CD14-positive monocyte (primary cell): ENCODE measurements at regions not wholly inside any gene's neighbourhood (a gene's known extent, or its start where the extent isn't known, plus 50 kb on each side); places are given as distances from the start of the nearest gene placed in this dataset.

ENCODE experiments used
- DNase-seq, 3 donors: peaks; one replicate each; pipeline ENCODE4 v3.0.0-alpha.2; 2011 to 2022
- H2AFZ ChIP-seq: 2 replicates; pipeline ENCODE4 v1.6.0; 2012; ENCODE audit warnings: mild to moderate bottlenecking, low read depth, low read length, inconsistent platforms; ENCODE audit not compliant: insufficient read depth, poor library complexity, severe bottlenecking
- H3K27ac ChIP-seq, 2 donors: 1 replicate in 1 of 2; 2 replicates in 1 of 2; pipeline ENCODE4 v1.5.1; 2012 to 2013; ENCODE audit warnings: low read length in 2 of 2, control low read depth in 1 of 2, inconsistent platforms in 1 of 2, low read depth in 1 of 2, mild to moderate bottlenecking in 1 of 2
- H3K27me3 ChIP-seq, 2 donors: one replicate each; pipeline versions ENCODE4 v1.6.0 to v1.6.1; 2011 to 2013; ENCODE audit warnings: low read length in 2 of 2; ENCODE audit not compliant: control insufficient read depth in 2 of 2, insufficient read depth in 2 of 2
- H3K36me3 ChIP-seq, 2 donors: replicated peaks in 1 of 2; 1 replicate in 1 of 2; 2 replicates in 1 of 2; pipeline versions ENCODE4 v1.5.1 to v1.6.1; 2012 to 2013; ENCODE audit warnings: low read length in 2 of 2, control low read depth in 1 of 2, inconsistent platforms in 1 of 2, mild to moderate bottlenecking in 1 of 2; ENCODE audit not compliant: insufficient read depth in 2 of 2, control insufficient read depth in 1 of 2
- H3K4me1 ChIP-seq, 2 donors: 1 replicate in 1 of 2; 2 replicates in 1 of 2; pipeline versions ENCODE4 v1.5.1 to v1.6.1; 2012 to 2013; ENCODE audit warnings: low read length in 2 of 2, control low read depth in 1 of 2, inconsistent platforms in 1 of 2, mild to moderate bottlenecking in 1 of 2, moderate library complexity in 1 of 2; ENCODE audit not compliant: insufficient read depth in 2 of 2, control insufficient read depth in 1 of 2
- H3K4me2 ChIP-seq: replicated peaks from 2 replicates; pipeline ENCODE3; 2012; ENCODE audit warnings: low read length, moderate library complexity, mild to moderate bottlenecking; ENCODE audit not compliant: poor library complexity, severe bottlenecking; ENCODE audit errors: extremely low read depth
- H3K4me3 ChIP-seq, 3 experiments: fragments of 200-600 bp in 1 of 3; sonication (generic) in 1 of 3; replicated peaks in 1 of 3; 1 replicate in 2 of 3; 2 replicates in 1 of 3; pipeline ENCODE4 v1.5.1; 2011 to 2013; ENCODE audit warnings: low read length in 3 of 3, mild to moderate bottlenecking in 3 of 3, control low read depth in 2 of 3, low read depth in 2 of 3, inconsistent platforms in 1 of 3, moderate library complexity in 1 of 3
- H3K79me2 ChIP-seq: 2 replicates; pipeline ENCODE4 v1.6.0; 2012; ENCODE audit warnings: mild to moderate bottlenecking, control low read depth, inconsistent platforms, low read length, moderate library complexity; ENCODE audit not compliant: insufficient read depth
- H3K9ac ChIP-seq: 2 replicates; pipeline ENCODE4 v1.6.0; 2017; ENCODE audit warnings: low read length, mild to moderate bottlenecking; ENCODE audit not compliant: insufficient read depth, poor library complexity, severe bottlenecking
- H3K9me3 ChIP-seq, 2 donors: replicated peaks in 1 of 2; 1 replicate in 1 of 2; 2 replicates in 1 of 2; pipeline versions ENCODE4 v1.5.1 to v1.6.1; 2012 to 2013; ENCODE audit warnings: low read length in 2 of 2, control low read depth in 1 of 2; ENCODE audit not compliant: control insufficient read depth in 1 of 2, insufficient read depth in 1 of 2
- H4K20me1 ChIP-seq: 2 replicates; pipeline ENCODE4 v1.6.0; 2012; ENCODE audit warnings: mild to moderate bottlenecking, low read length, control low read depth, moderate library complexity; ENCODE audit not compliant: insufficient read depth
- H3K27ac Mint-ChIP-seq, 7 donors: one replicate each; pipeline ENCODE4 v1.8.0; 2020; ENCODE audit warnings: mild to moderate bottlenecking in 7 of 7, mixed read lengths in 7 of 7, moderate library complexity in 6 of 7, inconsistent platforms in 2 of 7
- H3K27me3 Mint-ChIP-seq, 3 donors: one replicate each; pipeline ENCODE4 v1.8.0; 2021 to 2022; ENCODE audit warnings: low read depth in 3 of 3, mild to moderate bottlenecking in 3 of 3, mixed read lengths in 3 of 3, moderate library complexity in 3 of 3, inconsistent platforms in 1 of 3
- H3K36me3 Mint-ChIP-seq, 2 donors: one replicate each; pipeline ENCODE4 v1.8.0; 2020; ENCODE audit warnings: mixed read lengths in 2 of 2, inconsistent platforms in 1 of 2, mild to moderate bottlenecking in 1 of 2
- H3K4me1 Mint-ChIP-seq: one replicate; pipeline ENCODE4 v1.8.0; 2020; ENCODE audit warnings: mild to moderate bottlenecking, mixed read lengths
- H3K4me3 Mint-ChIP-seq, 2 donors: one replicate each; pipeline ENCODE4 v1.8.0; 2020; ENCODE audit warnings: mild to moderate bottlenecking in 2 of 2, mixed read lengths in 2 of 2, moderate library complexity in 1 of 2
- H3K9me3 Mint-ChIP-seq, 7 donors: one replicate each; pipeline ENCODE4 v1.8.0; 2020 to 2022; ENCODE audit warnings: mixed read lengths in 7 of 7, mild to moderate bottlenecking in 6 of 7, moderate library complexity in 6 of 7, inconsistent platforms in 2 of 7
- WGBS: methylation state at CpG from one replicate; pipeline ENCODE4 v1.1.5; 2013; ENCODE audit warnings: missing lambda C conversion rate; ENCODE audit not compliant: insufficient coverage; 5-methylcytosine and 5-hydroxymethylcytosine counted together
- intact Hi-C, 2 donors: fragments of 100-400 bp; cut with micrococcal nuclease; formaldehyde crosslinking; loops; one replicate each; pipeline versions ENCODE4 v1.15.0 to v1.15.1; 2023
- TF ChIP-seq, protein P1 (sequence below): fragments of 200-600 bp; IDR thresholded peaks from one replicate; pipeline ENCODE4 v1.8.0; 2022; ENCODE audit warnings: antibody characterized with exemption, mild to moderate bottlenecking

DNA sequence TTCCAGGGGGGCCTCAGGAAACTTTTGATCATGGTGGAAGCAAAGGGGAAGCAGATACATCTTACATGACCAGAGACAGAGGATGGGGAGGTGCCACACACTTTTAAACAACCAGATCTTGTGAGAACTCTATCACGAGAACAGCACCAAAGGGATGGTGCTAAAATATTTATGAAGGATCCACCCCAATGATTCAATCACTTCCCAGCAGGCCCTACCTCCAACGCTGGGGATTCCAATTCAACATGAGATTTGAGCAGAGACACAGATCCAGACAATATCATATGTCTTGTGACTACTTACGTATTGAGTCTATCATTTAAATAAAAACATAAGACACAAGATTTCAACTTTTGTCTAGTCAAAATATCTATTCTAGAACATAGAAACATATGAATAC is 351.9 kb downstream of the EPM2A start:
- Histone ChIP-seq H3K27me3 (no peaks in the 10 kb centered on the region), H3K4me3 (no peak overlapping the region), H3K4me2 (no peak overlapping the region), H3K9ac (no peak overlapping the region), H3K9me3 (peaks cover 7% of the 10 kb centered on the region in 2 donors), H2AFZ (no peak overlapping the region), H3K27ac (no peak overlapping the region), H3K36me3 (no peaks in the 10 kb centered on the region), H4K20me1 (no peaks in the 10 kb centered on the region), H3K79me2 (no peaks in the 10 kb centered on the region), H3K4me1 (no peaks in the 10 kb centered on the region)
- no peak overlapping the region for H3K4me3 Mint-ChIP-seq
- H3K4me1 Mint-ChIP-seq: no peaks in the 10 kb centered on the region
- WGBS: 88% methylated on average over 1 of the region's 3 CpGs
- H3K36me3 Mint-ChIP-seq: no peaks in the 10 kb centered on the region
- H3K27me3 Mint-ChIP-seq: peaks cover 0 to 2% (median 2%) of the 10 kb centered on the region in 3 donors
- DNase-seq: no peak
- no peak overlapping the region for H3K27ac Mint-ChIP-seq
- H3K9me3 Mint-ChIP-seq: peaks cover 0 to 11% (median 7%) of the 10 kb centered on the region in 7 donors
- TF ChIP-seq, protein P1, sequence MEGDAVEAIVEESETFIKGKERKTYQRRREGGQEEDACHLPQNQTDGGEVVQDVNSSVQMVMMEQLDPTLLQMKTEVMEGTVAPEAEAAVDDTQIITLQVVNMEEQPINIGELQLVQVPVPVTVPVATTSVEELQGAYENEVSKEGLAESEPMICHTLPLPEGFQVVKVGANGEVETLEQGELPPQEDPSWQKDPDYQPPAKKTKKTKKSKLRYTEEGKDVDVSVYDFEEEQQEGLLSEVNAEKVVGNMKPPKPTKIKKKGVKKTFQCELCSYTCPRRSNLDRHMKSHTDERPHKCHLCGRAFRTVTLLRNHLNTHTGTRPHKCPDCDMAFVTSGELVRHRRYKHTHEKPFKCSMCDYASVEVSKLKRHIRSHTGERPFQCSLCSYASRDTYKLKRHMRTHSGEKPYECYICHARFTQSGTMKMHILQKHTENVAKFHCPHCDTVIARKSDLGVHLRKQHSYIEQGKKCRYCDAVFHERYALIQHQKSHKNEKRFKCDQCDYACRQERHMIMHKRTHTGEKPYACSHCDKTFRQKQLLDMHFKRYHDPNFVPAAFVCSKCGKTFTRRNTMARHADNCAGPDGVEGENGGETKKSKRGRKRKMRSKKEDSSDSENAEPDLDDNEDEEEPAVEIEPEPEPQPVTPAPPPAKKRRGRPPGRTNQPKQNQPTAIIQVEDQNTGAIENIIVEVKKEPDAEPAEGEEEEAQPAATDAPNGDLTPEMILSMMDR: no peak
- intact Hi-C loops: no loop called here

DNA sequence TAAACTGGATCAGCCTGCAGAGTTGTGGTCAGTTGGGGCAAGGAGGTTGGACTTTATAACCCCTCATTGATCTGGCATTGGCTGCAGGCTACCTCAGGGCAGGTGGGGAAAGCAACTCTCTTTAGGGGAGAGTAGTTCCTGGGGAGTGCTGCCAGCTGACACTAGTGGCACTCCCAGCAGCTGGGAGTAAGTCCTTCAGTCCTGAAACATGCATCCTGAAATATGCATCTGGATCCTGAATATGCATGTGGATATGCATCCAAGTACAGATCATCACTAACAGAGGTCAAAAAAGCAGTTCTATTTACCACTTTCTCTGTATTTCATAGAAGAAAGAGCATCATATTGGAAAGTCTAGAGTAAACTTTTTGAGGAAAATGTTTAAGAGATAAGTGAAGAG is 350.8 kb downstream of the EPM2A start:
- Histone ChIP-seq H3K27me3 (no peaks in the 10 kb centered on the region), H3K4me2 (no peak overlapping the region), H3K27ac (no peak overlapping the region), H3K9ac (no peak overlapping the region), H3K79me2 (no peaks in the 10 kb centered on the region), H3K36me3 (no peaks in the 10 kb centered on the region), H2AFZ (no peak overlapping the region), H3K9me3 (peaks cover 3 to 4% of the 10 kb centered on the region in 2 donors), H4K20me1 (no peaks in the 10 kb centered on the region), H3K4me1 (no peaks in the 10 kb centered on the region), H3K4me3 (no peak overlapping the region)
- Mint-ChIP-seq H3K4me1 (no peaks in the 10 kb centered on the region), H3K27me3 (peaks cover 0 to 2% (median 2%) of the 10 kb centered on the region in 3 donors), H3K27ac (no peak overlapping the region), H3K4me3 (no peak overlapping the region), H3K9me3 (peaks cover 0 to 8% (median 4%) of the 10 kb centered on the region in 7 donors), H3K36me3 (no peaks in the 10 kb centered on the region)
- TF ChIP-seq, protein P1: no peak
- intact Hi-C loops: no loop called here
- DNase-seq: no peak
